NCI-H1105 (cell line): ENCODE measurements at regions not wholly inside any gene's neighbourhood (a gene's known extent, or its start where the extent isn't known, plus 50 kb on each side); places are given as distances from the start of the nearest gene placed in this dataset.
"Not testable (repeated sequence)": the region's sequence is repeated elsewhere in the genome, so short reads cannot be mapped to it uniquely, and the experiment has no call there.

Experiments used
- DNase-seq: peaks from one replicate; lab custom pipeline; 2025; lab: John Stamatoyannopoulos, UW

DNA sequence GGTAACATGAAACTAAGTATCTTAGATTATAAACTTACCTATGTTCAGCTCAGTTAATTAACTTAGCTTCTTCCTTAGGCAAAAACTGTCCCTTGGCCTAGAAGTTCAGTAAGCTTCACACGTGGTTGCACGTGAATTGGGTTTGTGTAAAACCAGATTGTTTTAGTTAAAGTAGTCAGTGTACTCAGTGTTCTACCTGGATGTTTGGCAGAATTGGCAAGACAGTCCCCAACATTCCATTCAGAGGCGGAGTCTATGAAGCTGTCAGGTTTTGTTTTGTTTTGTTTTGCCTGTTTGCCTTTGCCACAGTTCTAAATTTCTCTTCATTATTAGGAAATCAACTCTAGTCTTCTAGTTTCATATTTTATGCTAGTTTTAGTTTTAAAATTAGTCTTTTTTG lies 105.3 kb upstream of the ZEB2 start:
- DNase-seq = no peak

DNA sequence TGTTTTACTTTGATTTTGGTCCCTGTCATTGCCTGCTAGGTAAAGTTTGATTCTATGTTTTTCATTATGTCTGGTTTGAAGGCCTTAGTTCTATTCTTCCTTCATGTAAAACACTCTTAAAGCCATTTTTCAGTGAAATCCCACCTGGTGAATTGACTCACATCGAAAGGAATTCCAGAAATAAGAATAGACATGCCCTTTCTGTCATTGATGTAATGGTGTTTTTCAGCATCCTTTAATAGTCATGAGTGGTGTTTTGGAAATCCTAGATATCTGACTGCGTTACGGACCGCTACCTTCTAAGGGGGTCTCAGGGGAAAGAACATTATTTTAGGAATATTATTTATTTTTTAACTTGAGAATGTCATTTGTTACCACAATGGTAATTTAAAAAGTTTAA lies 104.5 kb upstream of the ZEB2 start:
- no peak for DNase-seq

DNA sequence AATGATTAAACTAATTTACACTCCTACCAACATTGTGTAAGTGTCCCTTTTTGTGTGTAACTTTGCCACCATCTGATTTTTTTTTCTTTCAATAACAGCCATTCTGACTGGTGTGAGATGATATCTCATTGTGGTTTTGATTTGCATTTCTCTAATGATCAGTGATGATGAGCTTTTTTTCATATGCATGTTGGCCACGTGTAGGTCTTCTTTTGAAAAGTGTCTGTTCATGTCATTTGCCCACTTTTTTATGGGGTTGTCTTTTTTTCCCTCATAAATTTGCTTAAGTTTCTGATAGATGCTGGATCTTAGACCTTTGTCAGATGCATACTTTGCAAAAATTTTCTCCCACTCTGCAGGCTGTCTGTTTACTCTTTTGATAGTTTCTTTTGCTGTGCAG lies 102.5 kb upstream of the ZEB2 start:
- not testable (repeated sequence) for DNase-seq

- DNase-seq = no peak
Observed at GRCh38 chr2:144621266-144621665, 101.3 kb upstream of the ZEB2 start.

- DNase-seq = no peak
Observed at GRCh38 chr2:144619760-144620159, 99.8 kb upstream of the ZEB2 start.

DNA sequence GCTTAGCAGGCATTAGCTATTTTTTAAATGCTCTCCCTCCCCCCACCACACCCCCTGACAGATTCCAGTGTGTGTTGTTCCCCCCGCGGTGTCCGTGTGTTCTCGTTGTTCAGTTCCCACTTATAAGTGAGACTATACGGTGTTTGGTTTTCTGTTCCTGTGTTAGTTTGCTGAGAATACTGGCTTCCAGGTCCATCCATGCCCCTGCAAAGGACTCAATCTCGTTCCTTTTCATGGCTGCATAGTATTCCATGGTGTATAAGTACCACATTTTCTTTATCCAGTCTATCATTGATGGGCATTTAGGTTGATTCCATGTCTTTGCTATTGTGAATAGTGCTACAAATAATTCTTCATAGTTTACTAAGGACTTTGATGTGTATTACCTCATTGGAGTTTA lies 97.3 kb upstream of the ZEB2 start:
- DNase-seq = not testable (repeated sequence)

GRCh38 chr2:144615866-144616565 lies 96.1 kb upstream of the ZEB2 start:
- DNase-seq = no peak

GRCh38 chr2:144607891-144608521 lies 88.1 kb upstream of the ZEB2 start:
- no peak for DNase-seq

DNA sequence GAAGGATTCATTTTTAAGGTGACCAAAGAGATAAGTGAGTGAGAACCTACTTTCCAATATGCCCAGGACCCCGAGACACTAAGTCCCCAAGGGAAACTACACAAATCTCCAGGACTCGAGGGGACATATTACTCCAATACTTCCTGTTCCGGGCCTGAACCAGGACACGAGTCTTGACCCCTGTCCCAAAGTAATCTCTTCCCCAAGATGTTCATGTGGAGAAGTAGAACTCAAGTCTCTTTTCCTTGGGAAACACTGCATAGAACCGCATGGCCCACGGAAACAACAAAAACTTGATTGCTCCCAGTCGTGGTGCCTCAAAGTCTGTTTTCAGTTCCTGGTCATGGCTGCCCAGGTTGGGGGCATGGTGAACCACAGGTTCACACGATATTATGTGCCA lies 87.2 kb upstream of the ZEB2 start:
- no peak for DNase-seq

GRCh38 chr2:144606466-144607095 lies 86.7 kb upstream of the ZEB2 start:
- DNase-seq = no peak

DNA sequence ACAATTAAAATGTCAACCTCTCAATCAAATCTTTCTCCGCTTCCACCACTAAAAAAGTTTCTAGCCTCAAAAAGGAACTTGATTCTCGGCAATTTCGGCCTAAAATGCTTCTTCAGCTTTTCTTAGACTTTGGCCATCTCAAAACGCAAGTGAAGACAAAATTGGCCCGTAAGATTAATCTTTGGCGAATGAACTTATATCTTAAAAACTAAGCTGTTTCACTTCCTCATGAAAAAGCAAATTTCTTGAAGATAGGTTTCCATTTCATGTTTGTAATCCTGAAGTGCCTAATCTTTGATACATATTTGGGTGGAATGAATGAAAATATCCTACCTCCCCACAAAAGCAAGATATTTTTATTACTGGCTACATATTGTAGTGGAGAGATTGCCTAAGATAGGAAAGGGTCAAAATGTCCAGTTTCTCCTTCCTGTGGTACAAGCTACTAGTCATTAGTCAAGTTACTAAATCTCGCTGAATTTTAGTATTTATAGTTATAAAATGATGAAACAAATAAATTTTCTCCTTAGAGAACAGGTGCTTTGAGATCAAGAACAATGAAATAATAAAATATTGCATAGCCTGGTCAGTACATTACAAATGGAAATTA lies 85.4 kb upstream of the ZEB2 start:
- no peak for DNase-seq

DNA sequence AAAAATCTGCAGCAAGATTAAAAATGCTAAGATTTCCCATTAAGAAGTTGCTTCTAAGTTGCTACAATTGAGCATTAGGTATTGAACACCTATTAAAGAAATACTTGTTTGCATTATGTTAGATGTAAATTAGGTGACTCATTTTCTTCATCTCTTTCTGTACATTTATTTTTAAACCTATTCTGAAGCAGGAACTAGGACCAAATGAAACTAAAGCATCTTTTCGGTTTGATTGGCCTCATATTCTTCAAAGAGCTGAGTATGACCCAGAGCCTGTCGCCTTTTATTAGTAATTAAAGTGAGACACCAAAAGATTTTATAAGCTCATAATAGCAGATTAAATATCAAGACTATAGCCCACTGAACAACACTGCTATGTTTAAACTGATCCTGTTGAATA lies 83.4 kb upstream of the ZEB2 start:
- no peak for DNase-seq

DNA sequence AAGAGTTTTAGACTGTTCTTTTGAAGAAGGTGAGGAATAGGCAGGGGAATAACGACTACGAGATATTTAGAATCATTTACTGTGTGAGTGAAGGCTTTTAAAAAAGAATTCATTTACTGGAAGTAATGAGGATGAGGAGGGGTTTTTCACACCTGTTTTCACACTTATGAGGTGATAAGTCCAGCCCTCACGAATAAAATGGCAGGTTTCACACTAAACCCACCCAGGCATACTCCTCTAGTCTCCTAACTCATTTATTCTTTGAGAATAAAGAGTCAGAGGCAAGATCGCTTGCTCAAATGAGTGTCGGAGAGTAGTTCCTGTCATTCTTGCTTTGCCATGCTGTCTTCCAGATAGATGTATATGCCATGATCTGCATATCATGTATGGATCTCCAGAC lies 79.0 kb upstream of the ZEB2 start:
- no peak for DNase-seq

DNA sequence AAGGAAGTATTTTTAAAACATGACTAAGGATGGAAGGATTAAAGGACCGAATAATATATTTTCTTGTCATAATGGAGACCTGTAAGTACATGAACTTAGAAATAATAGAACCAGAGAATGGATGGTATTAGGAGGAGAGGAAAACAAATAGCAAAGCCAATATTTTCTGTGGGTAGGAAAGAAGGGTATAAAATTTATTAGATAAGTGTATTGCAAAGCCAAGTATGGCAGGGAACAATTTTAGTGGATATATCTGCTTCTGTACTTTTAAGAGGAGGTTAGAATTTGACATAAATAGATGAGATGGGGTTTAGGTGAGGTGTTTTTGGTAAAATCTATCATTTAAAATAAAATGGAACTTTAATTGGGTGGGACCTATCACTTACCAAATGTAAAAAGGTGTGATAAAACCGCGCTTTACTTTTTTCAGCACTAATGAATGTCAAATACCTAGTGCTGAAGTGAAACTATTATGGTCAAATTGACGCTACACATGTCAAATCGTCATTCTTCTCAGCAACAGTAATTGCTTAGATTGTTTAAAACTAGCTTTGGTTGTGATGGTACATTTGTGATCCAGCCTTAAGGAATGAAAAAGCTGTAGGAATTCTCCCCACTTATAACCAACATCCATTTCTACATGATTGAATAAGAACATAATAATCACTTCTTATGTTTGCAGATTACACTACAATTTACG lies 78.1 kb upstream of the ZEB2 start:
- DNase-seq = no peak

DNA sequence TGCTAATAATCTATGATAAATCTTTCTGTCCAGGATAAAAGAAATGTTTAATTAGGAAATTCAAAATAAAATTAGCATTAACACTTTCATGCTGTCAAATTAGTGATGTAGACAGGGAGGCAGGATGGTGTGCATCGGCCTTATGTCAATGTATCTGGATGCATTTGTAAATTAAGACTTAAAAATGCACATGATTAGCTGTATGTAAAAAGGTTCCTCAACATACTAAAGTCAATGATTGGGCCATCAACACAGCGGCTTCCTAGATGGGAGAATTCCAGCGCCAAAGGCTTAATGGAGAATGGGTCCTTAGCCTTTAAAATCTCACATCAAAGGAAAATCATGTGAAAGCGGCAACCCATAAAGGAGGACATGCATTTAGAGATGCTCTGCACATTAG lies 77.5 kb upstream of the ZEB2 start:
- DNase-seq = no peak

GRCh38 chr2:144596073-144596871 lies 76.4 kb upstream of the ZEB2 start:
- no peak for DNase-seq

- DNase-seq = no peak
Observed at GRCh38 chr2:144595686-144596072, 75.8 kb upstream of the ZEB2 start.

DNA sequence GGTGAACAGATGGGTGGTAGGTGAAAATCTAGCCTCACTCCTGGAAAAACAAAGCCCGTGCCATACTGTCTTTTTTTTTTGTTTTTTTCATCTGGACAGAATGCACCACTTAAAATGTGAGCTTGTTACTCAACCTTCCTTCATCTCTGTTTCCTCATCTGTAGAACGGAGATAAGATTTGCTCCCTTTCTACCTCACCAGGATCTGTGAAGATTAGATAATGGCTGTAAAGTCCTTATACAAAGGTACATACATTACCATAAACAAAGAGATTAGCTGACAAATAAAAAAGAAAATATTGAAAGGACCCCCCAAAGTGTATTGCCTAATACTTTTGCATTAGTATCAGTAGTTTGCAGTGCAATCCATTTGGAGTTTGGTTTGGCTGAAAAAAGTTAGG lies 75.4 kb upstream of the ZEB2 start:
- no peak for DNase-seq

DNA sequence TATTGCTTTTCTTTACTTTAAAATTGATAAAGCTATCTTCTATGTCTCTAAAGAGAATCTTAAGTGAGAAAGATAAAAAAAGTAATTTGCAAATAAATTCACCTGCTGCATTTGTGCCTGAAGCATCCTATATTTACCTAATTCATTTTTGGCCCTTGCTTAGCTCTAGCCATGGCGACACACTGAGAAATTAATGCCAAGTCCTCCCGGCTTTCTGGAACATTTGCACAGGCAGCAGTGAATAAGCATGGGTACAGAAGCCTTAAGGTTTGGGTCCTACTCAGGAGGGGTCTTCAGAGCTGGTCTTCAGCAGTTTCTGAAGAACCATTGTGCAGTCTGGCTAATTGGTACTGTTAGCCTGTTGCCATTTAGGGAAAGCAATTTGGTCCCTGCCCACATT lies 73.9 kb upstream of the ZEB2 start:
- DNase-seq = no peak

DNA sequence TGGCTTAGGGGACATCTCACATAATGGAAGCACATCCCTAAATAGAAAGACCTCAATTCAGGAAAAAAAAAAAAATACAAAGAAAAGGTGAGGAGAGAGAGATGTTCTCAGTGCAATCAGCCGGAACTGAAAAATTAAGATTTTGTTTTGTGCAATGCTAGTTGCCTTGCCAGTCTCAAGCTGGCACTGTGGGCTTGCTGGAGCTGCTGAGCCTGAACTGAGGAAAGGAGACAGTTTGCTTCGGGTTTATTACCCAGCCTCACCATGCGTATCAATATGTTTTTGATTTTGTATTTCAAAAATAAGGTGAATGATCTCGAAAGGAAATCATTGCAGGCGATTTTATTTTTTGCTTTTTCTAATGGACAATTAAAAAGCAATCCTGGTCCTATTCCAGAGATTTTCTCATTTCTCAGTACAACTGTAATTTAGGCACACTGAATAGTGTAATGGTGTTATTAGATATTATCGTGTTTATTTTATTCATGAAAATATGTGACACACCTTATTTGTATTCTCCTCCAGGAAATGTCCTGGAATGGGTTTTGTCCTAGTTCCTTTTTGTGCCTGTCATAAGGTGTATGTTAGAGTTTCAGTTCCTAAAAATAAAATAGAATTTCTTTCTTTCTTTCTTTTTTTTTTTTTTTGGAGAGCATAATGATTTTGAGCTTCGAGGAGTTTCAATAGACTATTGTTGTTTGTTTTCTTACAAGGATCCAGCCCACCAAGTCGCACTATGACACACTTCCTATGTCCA lies 72.8 kb upstream of the ZEB2 start:
- DNase-seq = no peak

- no peak for DNase-seq
Observed at GRCh38 chr2:144587306-144587705, 67.4 kb upstream of the ZEB2 start.
